HG02852 (cell line): ENCODE measurements at regions not wholly inside any gene's neighbourhood (a gene's known extent, or its start where the extent isn't known, plus 50 kb on each side); places are given as distances from the start of the nearest gene placed in this dataset.
"Not testable (repeated sequence)": the region's sequence is repeated elsewhere in the genome, so short reads cannot be mapped to it uniquely, and the experiment has no call there.

ENCODE experiments used
- ATAC-seq: cut with Tn5 transposase; IDR thresholded peaks from one replicate; pipeline ENCODE4 v1.9.1; 2021; ENCODE audit warnings: mild to moderate bottlenecking, moderate library complexity; ENCODE audit not compliant: unreplicated experiment

GRCh38 chr4:23413631-23414030 is 476.2 kb downstream of the PPARGC1A start:
- no peak for ATAC-seq

GRCh38 chr4:23412701-23413100 is 477.1 kb downstream of the PPARGC1A start:
- no peak for ATAC-seq

- ATAC-seq: not testable (repeated sequence)
These were observed 480.9 kb downstream of the PPARGC1A start for GRCh38 chr4:23408913-23409312.

- ATAC-seq: no peak
These were observed 488.3 kb downstream of the PPARGC1A start for GRCh38 chr4:23401572-23401971.

GRCh38 chr4:23392860-23393458 is 496.9 kb downstream of the PPARGC1A start:
- no peak for ATAC-seq

GRCh38 chr4:23390246-23390645 is 499.6 kb downstream of the PPARGC1A start:
- ATAC-seq: no peak

- no peak for ATAC-seq
These were observed 501.0 kb downstream of the PPARGC1A start for GRCh38 chr4:23388699-23389395.

GRCh38 chr4:23388255-23388654 is 501.6 kb downstream of the PPARGC1A start:
- ATAC-seq: no peak

- ATAC-seq: no peak
These were observed 505.1 kb downstream of the PPARGC1A start for GRCh38 chr4:23384741-23385140.

GRCh38 chr4:23382879-23383278 is 507.0 kb downstream of the PPARGC1A start:
- ATAC-seq: no peak

GRCh38 chr4:23374259-23374658 is 515.6 kb downstream of the PPARGC1A start:
- ATAC-seq: no peak

- no peak for ATAC-seq
These were observed 516.6 kb downstream of the PPARGC1A start for GRCh38 chr4:23373261-23373660.

GRCh38 chr4:23371533-23371932 is 518.3 kb downstream of the PPARGC1A start:
- ATAC-seq: no peak

- no peak for ATAC-seq
These were observed 520.5 kb downstream of the PPARGC1A start for GRCh38 chr4:23369331-23369730.

- no peak for ATAC-seq
These were observed 521.7 kb downstream of the PPARGC1A start for GRCh38 chr4:23368081-23368697.

GRCh38 chr4:23366557-23366906 is 523.3 kb downstream of the PPARGC1A start:
- no peak for ATAC-seq

- ATAC-seq: no peak
These were observed 523.8 kb downstream of the PPARGC1A start for GRCh38 chr4:23365871-23366556.

- no peak for ATAC-seq
These were observed 524.8 kb downstream of the PPARGC1A start for GRCh38 chr4:23365086-23365485.

- ATAC-seq: no peak
These were observed 525.7 kb downstream of the PPARGC1A start for GRCh38 chr4:23364167-23364566.

GRCh38 chr4:23361453-23361852 is 528.4 kb downstream of the PPARGC1A start:
- ATAC-seq: no peak

GRCh38 chr4:23360718-23361117 is 529.1 kb downstream of the PPARGC1A start:
- no peak for ATAC-seq

- ATAC-seq: no peak
These were observed 534.6 kb downstream of the PPARGC1A start for GRCh38 chr4:23355258-23355657.
